ENCODE measurements at regions not wholly inside any gene's neighbourhood (a gene's known extent, or its start where the extent isn't known, plus 50 kb on each side); places are given as distances from the start of the nearest gene placed in this dataset.

GRCh38 chr2:133723133-133723532 lies 154.9 kb upstream of the NCKAP5 start:
- FAIRE-seq = no peak

- FAIRE-seq = no peak
Observed at GRCh38 chr2:133726973-133727372, 158.7 kb upstream of the NCKAP5 start.

GRCh38 chr2:133732059-133732458 lies 163.8 kb upstream of the NCKAP5 start:
- FAIRE-seq = no peak

DNA sequence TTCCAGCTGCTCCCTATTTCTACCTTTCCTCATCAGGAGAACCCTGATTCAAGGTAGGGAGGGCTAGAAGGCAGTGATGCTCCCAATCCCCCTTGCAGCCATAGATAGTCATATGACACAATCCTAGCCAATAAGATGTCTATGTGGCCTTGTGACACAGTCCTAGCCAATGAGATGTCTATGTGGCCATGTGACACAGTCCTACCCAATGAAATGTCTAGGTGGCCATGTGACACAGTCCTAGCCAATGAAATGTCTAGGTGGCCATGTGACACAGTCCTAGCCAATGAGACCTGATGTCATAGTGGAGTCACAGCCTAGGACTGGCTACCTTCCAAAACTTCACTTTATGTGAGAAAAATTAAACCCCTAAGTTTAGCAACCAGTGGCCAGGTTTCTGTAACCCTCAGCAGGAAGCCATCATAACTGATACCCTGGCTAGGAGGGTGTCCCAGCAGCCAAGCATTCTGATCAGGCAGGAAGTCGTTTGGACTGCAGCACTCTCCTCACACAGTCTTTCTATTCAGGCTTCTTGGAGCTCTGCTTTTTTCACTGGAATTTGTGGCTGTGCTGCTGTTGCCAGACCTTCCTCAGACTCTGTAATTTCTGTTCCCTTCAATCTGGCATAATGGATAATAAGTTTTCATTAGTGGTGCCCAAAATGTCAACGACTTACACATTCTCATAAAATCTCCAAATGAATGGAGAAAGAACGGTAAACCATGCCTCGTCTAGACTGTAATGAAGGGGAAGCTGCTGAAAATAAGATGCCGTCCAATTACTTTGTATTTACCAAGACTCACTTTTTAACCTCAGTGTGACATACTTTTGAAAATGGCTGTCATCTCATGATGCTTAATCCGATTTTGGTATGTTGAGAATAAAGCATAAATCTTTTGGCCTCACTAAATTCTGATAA lies 165.0 kb upstream of the NCKAP5 start:
- no peak for FAIRE-seq

- FAIRE-seq = no peak
Observed at GRCh38 chr2:133733901-133734255, 165.6 kb upstream of the NCKAP5 start.

GRCh38 chr2:133734716-133735495 lies 166.6 kb upstream of the NCKAP5 start:
- FAIRE-seq = no peak

DNA sequence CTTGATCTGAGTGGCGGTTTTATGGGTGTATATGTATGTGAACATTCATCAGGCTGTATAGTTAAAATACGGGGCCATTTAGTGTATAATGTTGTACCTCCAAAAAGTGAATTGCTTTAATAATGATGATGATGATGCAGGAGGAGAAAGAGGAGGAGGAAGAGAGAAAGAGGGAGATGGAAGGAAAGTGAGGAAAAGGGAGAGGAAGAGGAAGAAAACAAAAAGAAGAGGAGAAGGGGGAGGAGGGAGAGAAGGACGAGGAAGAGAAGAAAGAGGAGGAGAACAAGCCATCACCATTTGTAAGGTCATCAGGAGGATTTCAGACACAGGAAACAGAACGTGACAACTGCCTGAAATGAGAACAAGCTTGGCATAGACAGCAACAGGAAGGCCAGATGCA lies 168.4 kb upstream of the NCKAP5 start:
- no peak for FAIRE-seq

- FAIRE-seq = no peak
Observed at GRCh38 chr2:133737242-133737993, 169.2 kb upstream of the NCKAP5 start.

- FAIRE-seq = no peak
Observed at GRCh38 chr2:133739039-133739438, 170.8 kb upstream of the NCKAP5 start.

- no peak for FAIRE-seq
Observed at GRCh38 chr2:133740500-133740899, 172.2 kb upstream of the NCKAP5 start.

DNA sequence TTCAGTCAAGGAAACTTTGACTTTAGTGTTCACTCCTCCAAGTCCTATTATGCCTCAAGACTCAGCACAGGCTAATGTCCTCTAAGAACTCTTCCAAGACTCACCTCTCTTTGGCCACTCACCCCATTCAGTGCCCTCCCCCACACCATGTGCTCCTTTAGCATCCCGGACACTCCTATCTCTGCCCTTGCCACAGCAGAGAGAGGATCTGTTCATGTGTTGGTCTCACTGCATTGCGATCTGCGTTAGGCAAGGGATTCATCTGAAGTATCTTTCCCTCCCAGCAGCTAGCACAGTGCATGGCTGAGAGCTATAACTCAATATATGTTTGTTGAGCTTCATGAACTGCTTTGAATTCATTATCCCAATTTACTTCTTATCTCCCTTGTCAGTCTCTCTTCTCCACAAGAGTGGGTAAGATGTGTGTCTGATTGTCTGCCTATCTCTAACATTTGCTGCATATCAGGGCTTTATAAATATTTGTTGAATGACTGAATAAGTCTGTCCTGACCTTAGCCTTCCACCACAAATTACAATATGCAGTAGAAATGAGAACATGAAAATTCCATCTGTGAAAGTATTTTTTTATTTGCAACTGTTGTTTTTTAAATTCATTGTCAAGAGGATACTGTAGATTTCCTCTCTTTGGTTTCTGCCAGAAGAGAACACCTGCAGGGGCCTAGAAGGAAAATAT lies 179.9 kb upstream of the NCKAP5 start:
- FAIRE-seq = no peak

DNA sequence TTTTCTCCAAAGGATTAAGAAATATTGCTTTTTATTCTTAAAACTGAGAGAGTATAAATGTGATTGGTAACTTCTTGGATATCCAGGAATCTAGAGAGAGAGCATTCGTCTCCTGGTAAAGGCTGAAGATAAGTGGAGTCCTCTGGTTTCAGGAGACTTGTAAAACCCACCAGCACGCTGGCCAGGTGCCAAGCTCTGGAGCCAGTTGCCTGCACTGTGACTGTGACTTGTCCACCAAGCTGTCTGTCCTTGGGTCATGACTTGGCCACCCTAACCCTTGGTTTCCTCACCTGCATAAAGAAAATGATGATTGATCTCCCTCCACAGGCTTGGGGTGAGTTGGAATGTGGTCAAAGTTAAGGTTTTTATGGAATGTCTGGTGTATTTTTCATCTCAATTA lies 185.4 kb upstream of the NCKAP5 start:
- FAIRE-seq = no peak

DNA sequence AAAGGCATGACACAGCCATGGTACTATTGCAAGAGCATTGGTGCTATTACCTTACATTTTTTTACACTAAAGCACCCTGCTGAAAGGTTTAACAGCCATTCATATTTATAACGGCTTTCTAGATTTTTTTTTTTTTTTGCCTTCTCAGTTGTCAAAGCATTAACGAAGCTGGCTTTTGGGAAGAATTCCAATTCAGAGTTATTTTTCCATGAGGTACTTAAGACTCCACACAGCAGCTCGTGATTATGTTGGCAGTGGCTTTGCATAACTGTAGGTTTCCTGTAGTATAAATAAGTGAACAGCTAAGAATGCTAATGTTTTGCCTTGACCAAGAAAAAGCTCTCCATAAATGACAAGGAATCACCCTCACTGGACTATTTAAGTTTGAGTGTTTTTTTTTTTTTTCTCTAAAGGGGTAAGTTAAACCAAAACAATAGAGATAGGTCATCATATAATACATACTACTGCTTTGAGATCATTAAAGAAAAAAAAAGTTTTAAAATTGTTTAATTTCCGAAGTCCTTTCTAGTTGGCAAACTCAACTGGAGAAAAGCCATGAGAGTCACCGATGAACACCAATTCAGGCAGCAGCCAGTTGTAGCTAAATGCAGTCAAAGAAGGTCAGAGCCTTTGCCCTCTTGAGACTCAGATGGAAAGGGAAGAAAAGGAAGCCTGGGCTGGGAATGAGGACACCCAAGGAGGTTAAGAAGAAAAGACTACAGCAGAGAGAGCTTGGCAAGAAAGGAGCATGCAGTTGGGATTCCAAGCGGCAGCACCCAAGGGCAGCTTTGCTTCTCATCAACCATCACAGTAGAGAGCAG lies 187.4 kb upstream of the NCKAP5 start:
- no peak for FAIRE-seq

DNA sequence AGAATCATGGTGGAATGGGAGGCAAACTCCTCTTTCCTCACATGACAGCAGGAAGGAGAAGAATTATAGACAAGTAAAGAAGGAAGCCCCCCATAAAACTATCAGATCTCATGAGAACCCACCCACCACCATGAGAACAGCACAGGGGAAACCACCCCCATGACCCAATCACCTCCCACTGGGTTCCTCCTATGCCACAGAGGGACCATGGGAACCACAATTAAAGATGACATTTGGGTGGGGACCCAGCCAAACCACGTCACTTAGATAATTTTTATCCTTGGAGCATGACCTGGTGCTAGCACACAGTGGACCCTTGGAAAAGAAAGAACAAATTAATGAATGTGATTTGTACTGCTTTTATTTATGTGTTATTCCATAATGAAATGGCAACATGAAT lies 188.6 kb upstream of the NCKAP5 start:
- no peak for FAIRE-seq

GRCh38 chr2:133760376-133760775 lies 192.1 kb upstream of the NCKAP5 start:
- FAIRE-seq = no peak

GRCh38 chr2:133765658-133766057 lies 197.4 kb upstream of the NCKAP5 start:
- no peak for FAIRE-seq

GRCh38 chr2:133766164-133766832 lies 198.0 kb upstream of the NCKAP5 start:
- FAIRE-seq = no peak

DNA sequence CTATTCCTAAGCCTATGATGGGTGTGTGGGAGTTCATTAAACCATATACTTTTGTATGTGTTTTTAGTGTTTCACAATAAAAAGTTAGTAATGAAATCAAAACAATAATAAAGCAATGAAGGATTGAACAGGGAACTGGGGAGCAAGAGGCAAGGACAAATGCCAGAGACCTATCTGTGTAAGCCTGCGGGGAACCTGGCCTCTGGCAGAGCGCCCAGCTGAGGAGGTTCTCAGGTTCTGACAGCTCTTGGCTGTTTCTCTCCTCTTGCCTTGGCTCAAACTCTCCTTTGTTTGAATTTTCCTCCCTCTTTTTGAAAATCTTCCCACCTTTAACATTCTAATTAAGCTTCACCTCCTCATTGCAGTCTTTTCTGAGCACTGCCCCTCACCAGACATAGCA lies 200.0 kb upstream of the NCKAP5 start:
- FAIRE-seq = no peak

- FAIRE-seq = no peak
Observed at GRCh38 chr2:133768658-133769435, 200.6 kb upstream of the NCKAP5 start.
